ENCODE measurements at regions not wholly inside any gene's neighbourhood (a gene's known extent, or its start where the extent isn't known, plus 50 kb on each side); places are given as distances from the start of the nearest gene placed in this dataset.
"Not testable (repeated sequence)": the region's sequence is repeated elsewhere in the genome, so short reads cannot be mapped to it uniquely, and the experiment has no call there.

DNA sequence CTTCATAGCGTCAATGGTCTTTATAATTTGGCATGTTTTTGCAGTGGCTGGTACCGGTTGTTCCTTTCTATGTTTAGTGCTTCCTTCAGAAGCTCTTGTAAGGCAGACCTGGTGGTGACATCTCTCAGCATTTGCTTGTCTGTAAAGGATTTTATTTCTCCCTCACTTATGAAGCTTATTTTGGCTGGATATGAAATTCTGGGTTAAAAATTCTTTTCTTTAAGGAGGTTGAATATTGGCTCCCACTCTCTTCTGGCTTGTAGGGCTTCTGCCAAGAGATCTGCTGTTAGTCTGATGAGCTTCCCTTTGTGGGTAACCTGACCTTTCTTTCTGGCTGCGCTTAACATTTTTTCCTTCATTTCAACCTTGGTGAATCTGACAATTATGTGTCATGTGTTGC is 250.0 kb upstream of the CTNNB1 start:
- DNase-seq (ENCODE audit: low read depth) = not testable (repeated sequence)

DNA sequence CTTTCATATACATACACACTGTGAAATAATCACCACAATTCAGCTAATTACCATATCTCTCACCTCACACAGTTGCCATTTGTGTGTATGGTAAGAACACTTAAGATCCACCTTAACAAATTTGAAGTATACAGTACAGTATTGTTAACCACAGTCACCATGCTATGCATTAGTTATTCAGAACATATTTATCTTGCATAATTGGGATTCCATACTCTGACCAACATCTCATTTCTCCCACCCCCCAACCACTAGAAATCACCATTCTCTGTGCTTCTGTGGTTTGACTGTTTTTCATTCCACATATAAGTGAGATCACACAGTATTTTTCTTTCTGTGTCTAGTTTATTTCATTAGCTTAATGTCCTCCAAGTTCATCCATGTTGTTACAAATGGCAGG is 247.7 kb upstream of the CTNNB1 start:
- no peak for DNase-seq (ENCODE audit: low read depth)

DNA sequence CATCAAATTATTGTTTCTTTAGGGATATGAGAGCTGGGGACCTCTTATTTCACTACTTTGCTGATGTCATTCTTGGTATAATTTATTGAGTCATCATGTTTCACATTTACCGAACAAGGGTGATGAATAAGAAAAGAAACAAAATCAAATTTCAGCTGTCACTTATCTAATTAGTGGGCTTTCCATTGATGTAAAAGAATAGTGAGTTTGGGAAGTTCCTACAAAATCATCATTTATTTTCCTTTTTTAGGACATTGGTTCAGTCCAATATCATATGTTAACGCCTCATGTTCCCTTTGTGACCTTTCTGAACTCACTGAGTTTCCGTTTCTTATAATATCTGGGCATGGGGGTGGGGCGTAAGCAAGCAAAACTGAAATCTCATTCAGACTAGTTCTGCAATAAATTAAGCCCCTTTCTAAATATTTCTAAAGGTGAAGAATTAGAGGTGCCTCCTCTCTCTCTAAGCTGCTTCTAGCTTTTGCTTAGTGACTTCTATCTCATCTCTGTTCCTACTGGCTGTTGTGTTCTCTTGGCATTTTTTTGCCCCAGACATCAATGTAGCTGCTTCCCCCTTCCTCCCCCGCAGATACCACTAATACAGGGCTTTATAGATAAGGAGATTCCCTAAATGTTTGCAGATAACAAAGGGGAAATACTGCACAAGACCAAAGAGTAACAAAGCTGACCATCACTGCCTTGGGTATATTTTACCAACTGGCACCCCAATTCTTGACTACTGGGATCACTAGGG is 238.0 kb upstream of the CTNNB1 start:
- no peak for DNase-seq (ENCODE audit: low read depth)

DNA sequence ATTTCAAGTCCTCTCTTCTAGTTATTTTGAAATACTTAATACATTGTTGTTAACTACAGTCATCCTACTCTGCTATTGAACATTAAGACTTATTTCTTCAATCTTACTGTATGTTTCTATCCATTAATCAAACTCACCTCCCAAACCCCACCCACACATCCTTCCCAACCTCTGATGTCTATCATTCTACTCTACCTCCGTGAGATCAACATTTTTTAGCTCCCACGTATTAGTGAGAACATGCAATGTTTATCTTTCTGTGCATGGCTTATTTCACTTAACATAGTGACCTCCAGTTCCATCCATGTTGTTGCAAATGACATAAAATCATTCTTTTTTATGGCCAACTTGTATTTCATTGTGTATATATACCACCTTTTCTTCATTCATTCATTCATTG is 236.6 kb upstream of the CTNNB1 start:
- DNase-seq (ENCODE audit: low read depth) = no peak

DNA sequence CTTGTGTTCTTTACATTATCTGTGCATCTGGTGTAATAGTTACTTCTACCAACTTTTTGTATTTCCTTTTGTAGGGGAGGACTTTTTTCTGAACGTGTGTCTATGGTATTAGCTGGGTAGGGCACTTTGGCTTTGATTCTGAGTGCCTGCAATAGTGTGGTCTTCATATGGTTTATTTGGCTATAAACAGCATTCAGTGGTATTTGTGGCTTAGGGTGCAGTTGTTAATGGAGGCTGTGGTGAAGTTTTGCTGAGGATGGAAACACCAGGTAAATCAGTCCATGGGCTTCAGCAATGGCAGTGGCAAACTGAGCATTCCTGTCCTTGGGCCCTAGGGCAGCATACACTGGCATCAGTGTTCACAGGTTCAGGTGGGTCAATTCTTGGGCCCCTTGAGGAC is 230.6 kb upstream of the CTNNB1 start:
- DNase-seq (ENCODE audit: low read depth) = no peak

DNA sequence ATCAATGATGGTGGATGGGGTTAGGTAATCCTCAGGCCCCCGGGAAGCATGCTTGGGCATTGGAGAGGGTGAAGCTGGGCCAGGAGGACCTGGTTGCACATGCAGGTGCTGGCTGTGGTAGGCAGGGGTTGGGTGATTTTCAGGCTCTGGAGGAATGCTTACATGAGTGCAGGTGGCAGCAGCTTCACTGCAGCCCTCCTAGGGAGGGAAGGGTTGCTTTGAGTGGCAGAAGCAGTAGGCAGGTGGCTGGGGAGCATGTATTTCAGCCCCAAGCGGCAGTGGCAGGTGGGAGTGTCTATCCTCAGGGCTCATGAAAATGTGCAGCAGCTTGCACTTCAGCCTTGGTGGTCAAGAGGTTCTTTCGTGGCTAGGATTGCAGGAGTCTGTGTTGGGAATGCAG is 230.0 kb upstream of the CTNNB1 start:
- DNase-seq (ENCODE audit: low read depth) = no peak

DNA sequence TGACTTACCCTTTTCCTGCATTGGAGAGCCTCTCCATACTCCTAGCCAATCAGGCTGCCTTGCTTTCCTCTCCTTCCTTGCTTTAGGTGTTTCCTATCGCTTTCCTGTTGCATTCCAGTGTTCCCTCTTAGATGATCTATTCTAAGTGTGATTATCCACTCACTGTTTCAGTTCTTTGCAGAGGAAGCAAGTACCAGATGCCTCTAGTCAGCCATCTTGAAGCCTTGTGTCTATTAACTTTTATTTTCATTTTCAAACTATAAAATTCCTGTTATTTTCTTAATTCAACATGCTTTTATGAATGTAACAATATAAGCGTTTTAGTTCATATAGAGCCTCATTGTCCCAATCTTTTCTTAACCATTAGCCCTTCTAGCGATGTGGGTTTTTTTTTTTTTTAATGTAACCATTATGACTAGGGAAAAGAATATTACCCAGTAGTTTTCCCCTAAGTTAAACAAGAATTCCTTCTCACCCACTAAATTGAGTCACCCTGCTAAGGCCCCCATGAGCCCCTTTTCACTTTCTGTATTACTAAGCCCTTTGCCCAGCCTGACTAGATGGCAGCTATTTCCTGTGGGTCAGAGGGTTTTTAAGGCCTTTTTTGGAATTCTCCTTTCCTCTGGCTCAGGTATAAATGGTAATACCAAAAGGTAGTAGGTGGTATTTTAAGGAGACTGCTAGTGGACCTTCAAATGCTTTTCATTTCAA is 229.4 kb upstream of the CTNNB1 start:
- DNase-seq (ENCODE audit: low read depth) = no peak

DNA sequence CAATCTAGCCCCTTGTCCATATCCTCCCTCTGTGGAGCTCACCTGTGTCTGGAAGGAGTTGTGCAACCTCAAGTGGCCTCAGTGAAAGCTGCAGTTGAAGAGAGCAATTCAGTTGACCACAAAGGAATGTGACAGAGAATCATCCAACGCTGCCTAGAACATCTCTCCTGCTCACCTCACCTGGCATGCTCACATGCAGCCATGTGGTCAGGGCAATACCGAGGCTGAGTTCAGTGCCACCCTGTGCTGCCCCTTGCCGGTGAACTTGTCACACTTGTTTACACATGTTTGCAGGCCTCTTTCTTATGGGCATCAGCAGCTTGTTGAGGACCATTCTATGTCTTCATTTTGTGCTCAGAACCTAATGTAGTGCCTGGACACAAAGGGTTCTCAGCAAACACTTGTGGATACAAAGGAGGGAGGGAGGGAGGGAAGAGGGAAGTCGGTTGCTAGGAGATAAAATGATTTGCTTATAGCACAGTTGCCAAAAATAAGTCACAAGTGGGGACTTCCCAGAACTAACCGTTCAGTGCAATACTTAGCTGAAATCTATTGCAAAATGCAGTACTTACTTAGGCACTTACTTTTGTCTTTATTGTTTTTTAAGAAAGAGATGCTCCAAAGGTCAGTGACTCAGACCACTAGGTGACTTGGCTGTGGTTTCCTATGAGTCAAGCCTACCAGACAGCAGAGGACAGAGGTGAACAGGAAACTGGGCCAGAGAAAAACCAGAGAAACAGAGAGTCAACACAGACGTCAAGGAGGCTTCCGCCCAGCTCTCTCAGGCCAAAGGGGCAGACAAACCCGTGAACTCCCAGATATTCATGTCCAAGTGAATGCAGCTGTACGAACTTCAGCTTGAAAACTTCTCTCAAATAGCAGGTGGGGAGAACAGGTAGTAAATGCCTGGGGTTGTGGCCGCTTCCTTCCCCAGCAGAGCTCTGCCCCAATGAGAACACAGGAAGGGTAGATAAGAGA is 227.8 kb upstream of the CTNNB1 start:
- no peak for DNase-seq (ENCODE audit: low read depth)

DNA sequence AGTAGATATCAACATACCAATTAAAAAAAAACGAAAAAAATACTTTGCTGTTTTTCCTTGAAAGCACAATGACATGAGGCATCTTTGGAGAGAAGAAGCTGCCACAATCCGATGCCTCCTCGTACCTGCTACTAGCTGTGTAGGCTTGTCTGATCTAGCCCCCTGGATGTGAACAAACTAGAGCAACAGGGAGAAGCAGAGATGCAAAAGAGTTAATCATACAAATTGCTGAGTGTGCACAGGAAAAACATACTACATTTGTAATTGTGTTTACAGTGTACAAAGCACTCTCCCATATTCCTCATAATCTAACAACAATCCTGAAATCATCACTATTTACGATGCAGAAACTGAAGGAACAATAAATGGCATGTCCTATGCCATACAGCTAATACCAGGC is 227.0 kb upstream of the CTNNB1 start:
- DNase-seq (ENCODE audit: low read depth) = no peak

DNA sequence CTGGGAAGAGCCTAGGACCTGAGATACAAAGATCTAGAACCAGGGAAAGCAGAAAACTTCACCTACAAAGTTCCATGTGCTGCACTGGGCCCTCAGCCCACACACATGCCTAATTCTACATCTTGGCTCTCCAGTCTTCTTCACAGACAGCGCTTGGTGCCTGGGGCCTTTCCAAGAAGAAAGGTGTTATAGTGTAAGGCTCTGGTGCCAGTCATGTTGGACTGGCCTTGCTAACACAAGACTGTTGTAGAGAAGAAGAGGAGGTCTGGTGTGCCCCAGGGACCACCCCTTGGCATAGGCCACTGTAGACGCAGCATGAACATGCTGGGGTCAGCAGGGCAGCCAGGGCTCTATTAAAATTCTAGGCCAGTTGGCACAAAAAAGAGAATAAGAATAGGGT is 226.2 kb upstream of the CTNNB1 start:
- no peak for DNase-seq (ENCODE audit: low read depth)

DNA sequence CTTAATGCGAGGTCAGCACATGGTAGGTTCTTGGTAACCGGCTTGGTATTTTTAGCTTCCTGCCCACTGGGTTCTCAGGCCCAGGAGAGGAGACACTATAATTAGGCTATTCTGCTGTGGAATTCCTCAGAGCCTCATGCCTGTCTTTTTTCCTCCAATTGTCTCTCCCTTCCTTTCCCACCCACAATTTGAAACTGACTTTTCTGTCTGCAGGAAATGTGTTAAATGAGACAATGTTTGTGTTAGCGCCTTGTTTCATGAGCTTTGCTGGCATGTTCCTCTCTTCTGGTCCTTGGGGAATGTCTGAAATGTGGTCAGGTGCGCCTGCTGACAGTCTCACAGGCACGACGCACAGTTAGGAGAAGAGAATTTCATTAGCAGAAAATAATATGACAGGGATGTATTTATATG is 223.6 kb upstream of the CTNNB1 start:
- no peak for DNase-seq (ENCODE audit: low read depth)

DNA sequence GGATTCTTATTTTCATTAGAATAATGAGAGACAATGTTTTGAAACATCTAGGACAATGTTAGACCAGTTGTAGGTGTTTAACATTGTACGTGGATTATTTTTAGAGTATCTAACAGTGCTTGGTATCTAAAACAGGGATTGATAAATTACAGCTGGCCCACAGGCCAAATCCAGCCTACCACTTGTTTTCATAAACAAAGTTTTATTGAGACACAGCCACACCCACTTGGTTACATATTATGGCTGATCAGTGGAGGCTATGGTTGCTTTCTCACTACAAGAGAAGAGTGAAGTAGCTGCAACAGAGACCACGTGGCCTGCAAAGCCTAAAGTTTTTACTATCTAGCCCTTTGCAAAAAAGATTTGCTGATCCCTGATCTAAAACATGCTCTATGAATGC is 223.1 kb upstream of the CTNNB1 start:
- DNase-seq (ENCODE audit: low read depth) = no peak

DNA sequence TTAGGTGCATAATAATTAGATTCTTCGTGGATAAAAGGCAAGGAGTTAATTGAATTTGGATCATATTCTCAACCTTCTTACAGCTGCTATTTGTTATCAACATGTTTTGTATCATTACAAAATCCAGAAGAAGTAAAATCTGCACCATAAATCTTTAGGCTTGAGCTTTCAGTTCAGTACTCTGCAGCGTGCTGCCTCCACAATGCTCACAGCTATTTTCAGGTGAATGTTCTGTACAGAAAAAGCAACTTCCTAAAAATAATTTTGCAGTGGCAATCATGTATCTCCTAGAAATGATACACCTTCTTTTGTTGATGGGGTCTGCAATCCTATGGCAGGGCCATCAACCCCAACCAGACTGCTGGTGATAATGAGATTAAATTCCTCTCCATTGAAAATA is 220.9 kb upstream of the CTNNB1 start:
- DNase-seq (ENCODE audit: low read depth) = no peak

DNA sequence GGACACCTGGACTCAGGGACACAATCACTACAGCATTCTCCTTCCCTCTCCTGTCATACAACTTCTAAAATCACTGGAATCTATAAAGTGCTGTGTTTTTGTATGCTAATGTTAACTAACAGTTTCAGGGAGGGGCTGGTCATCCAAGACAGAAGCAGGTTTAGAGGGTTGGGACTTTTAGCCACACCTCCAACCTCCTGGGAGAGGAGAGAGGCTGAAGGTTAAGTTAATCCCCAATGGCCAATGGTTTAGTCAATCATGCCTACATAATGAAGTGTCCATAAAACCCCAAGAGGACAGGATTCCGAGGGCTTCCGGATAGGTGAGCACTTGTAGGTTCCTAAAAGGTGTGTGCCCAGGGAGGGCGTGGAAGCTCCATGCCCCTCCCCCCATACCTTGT is 219.3 kb upstream of the CTNNB1 start:
- no peak for DNase-seq (ENCODE audit: low read depth)

DNA sequence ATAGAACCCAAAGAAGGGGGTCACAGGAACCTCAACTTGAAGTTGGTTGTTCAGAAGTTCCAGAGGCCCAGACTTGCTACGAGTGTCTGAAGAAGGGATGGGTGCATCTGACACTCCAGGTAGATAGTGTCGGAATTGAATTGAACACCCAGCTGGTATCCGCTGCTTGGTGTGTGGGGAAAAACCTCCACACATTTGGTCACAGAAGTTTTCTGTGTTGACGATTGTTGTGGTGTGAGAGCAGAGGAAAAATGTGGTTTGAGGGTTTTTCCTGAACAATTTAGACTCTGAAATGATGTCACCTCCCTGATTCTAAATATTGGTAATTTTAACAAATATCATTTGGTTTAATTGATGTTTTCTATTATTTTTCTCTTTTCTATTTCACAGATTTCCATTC is 218.8 kb upstream of the CTNNB1 start:
- no peak for DNase-seq (ENCODE audit: low read depth)

DNA sequence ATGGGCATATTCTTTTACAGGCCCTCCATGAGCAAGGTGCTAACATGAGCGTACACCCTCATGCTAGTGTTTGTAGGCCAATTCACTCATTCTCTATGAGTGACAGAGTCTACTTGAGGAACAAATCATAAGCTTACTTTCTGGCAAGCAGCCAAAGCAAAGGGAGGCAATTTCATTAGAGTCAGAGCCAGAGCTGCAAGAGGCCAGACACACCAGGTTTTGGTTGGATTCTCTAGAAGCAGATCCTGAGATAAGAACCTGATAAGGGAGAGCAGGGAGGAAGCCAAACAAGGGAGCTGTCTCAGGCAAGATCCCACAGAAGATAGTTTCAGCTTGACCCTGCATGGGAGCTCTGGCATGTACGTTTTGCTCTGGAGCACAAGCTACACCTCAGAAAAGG is 214.1 kb upstream of the CTNNB1 start:
- DNase-seq (ENCODE audit: low read depth) = no peak

DNA sequence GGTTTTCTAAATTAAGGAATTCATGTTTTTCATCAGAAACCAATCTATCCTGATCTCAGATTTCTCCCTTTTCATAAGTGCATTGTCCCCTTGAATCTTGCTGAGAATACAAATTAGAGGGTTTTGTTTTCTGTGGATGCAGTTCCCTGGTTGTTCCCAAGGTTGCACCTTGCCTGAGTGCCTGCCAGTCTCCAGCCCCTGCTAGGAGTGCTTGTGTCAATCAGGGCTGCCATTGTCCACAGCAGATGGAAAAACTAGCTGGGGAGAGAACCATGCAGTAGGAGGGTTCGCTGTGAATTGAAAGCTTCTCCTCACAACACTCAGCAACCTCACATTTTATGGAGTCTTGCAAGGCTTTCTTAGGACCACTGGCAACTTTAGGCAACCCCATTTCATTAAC is 210.8 kb upstream of the CTNNB1 start:
- DNase-seq (ENCODE audit: low read depth) = no peak

DNA sequence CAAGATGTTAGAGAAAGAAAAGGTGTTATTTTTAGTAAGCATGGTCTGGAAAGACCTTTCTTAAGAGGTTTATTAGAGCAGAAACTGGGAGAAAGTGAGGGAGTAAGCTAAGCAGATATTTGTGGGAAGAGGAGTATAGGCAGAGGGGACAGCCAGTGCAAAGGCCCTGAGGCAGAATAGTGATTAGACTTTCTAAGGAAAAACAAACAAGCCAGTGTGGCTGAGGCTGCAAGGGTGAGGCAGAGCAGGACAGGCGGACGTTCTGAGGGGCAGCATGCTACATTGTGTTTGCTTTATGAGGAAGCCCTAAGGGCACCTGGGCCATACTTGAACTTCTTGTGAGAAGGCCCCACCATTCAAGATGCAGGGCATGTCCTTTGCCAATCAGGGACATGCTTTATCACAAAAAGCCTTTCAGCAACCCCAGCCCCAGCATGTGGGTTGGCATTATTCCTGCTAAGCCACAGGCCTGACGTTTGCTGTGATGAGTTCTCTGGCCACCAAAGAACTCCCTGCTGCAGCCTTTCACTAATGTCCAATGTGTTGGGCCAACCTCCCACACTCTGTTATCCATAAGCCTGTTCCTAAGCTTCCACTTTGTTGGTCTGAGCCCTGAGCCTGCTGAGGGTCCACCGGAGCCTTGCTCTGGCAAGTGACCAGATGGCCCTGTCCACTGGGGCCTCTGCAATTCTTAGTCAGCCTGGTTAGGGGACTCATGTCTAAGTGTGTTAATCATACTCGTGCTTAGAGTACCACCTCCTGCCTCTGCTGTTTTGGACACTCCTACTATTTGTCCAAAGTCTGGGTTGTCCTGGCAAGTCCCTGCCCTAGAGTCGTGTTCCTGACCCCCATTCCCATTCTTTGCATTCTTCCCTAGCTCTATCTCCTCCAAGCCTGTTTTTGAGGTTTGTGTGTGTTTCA is 209.9 kb upstream of the CTNNB1 start:
- no peak for DNase-seq (ENCODE audit: low read depth)

DNA sequence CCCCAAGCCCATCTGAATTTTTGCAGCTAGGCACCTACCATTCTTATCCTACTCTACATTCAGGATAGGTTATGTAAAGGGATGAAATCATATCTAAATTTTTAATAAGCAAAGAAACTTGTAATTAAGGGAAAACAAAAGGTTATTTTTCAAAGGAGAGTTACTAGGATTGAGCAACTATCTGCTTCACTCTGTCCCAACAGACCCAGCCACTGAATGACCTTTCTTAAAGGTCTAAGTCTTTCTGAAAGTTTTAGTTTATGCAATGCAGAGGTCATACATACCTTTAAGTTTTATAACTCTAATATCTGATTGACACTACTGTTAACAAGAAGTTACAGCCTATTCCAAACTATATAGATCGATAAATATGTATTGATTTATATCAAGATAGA is 209.2 kb upstream of the CTNNB1 start:
- no peak for DNase-seq (ENCODE audit: low read depth)

DNA sequence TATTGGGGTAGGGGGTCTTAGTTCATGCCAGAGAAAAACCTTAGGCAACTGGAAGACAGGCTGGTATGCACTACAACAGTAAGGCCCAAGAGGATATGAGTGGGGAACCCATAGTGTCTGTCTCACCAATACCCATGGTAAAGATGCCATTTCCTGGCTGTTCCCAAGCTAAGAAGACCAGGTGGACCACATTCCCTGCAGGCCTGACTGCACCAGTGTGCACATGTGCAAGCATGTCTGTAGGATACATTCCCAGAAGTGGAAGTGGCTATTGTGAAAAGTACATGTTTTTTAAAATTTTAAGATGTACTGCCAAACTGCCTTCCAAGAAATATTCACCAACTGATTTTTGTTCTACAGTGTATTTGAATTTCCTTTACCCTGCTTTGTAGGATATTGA is 207.3 kb upstream of the CTNNB1 start:
- DNase-seq (ENCODE audit: low read depth) = no peak

DNA sequence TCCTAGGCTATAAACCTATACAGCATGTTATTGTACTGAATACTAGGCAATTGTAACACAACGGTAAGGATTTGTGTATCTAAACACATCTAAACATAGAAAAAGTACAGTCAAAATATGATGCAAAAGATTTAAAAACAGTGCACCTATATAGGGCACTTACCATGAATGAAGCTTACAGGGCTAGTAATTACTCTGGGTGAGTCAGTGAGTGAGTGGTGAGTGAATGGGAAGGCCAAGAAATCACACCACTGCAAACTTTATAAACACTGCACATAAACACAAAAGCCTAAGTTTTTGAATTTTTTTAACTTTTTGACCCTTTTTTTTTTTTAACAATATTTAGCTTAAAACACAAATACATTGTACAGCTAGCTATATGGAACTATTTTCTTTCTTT is 204.7 kb upstream of the CTNNB1 start:
- no peak for DNase-seq (ENCODE audit: low read depth)

DNA sequence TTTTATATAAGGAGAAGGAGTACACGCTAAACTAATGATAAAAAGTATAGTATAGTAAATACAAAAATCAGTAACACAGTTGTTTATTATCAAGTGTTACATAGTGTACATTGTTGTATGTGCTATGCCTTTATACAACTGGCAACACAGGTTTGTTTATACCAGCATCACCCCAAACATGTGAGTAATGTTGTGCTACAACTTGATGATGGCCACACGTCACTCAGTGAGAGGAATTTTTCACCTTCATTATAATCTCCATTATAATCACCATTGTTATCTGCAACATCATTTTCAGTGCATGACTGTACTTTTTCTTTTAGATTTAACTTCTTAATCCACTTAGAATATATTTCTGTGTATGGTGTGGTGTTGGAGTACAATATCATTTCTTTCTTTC is 204.0 kb upstream of the CTNNB1 start:
- no peak for DNase-seq (ENCODE audit: low read depth)

Measured in stimulated activated CD8-positive, alpha-beta memory T cell treated with anti-CD3 and anti-CD28 coated beads, Interleukin-12 subunit alpha, Interleukin-12 subunit beta, amount 100 ng/mL, for 4 hours (primary cell).